ENCODE measurements at regions not wholly inside any gene's neighbourhood (a gene's known extent, or its start where the extent isn't known, plus 50 kb on each side); places are given as distances from the start of the nearest gene placed in this dataset.

GRCh38 chr3:43926055-43926454 is 235.3 kb downstream of the ABHD5 start:
- TF ChIP-seq, protein P1, sequence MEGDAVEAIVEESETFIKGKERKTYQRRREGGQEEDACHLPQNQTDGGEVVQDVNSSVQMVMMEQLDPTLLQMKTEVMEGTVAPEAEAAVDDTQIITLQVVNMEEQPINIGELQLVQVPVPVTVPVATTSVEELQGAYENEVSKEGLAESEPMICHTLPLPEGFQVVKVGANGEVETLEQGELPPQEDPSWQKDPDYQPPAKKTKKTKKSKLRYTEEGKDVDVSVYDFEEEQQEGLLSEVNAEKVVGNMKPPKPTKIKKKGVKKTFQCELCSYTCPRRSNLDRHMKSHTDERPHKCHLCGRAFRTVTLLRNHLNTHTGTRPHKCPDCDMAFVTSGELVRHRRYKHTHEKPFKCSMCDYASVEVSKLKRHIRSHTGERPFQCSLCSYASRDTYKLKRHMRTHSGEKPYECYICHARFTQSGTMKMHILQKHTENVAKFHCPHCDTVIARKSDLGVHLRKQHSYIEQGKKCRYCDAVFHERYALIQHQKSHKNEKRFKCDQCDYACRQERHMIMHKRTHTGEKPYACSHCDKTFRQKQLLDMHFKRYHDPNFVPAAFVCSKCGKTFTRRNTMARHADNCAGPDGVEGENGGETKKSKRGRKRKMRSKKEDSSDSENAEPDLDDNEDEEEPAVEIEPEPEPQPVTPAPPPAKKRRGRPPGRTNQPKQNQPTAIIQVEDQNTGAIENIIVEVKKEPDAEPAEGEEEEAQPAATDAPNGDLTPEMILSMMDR (optimal IDR thresholded peaks at IDR 0.05 in 1 of 3, IDR thresholded peaks at IDR 0.05 in 1 of 3, conservative IDR thresholded peaks at IDR 0.05 in 1 of 3; ENCODE audit: extremely low read depth in 1 of 3, insufficient read depth in 2 of 3, low read length in 3 of 3), result no peak
- TF ChIP-seq EZH2 (IDR thresholded peaks at IDR 0.05; ENCODE audit: low read length), result no peak

Measured in keratinocyte (primary cell).